HG03135 (cell line): ENCODE measurements at regions not wholly inside any gene's neighbourhood (a gene's known extent, or its start where the extent isn't known, plus 50 kb on each side); places are given as distances from the start of the nearest gene placed in this dataset.
"Not testable (repeated sequence)": the region's sequence is repeated elsewhere in the genome, so short reads cannot be mapped to it uniquely, and the experiment has no call there.

ENCODE experiments used
- ATAC-seq: cut with Tn5 transposase; IDR thresholded peaks from one replicate; pipeline ENCODE4 v1.9.1; 2021; ENCODE audit warnings: mild to moderate bottlenecking, moderate library complexity; ENCODE audit not compliant: unreplicated experiment

DNA sequence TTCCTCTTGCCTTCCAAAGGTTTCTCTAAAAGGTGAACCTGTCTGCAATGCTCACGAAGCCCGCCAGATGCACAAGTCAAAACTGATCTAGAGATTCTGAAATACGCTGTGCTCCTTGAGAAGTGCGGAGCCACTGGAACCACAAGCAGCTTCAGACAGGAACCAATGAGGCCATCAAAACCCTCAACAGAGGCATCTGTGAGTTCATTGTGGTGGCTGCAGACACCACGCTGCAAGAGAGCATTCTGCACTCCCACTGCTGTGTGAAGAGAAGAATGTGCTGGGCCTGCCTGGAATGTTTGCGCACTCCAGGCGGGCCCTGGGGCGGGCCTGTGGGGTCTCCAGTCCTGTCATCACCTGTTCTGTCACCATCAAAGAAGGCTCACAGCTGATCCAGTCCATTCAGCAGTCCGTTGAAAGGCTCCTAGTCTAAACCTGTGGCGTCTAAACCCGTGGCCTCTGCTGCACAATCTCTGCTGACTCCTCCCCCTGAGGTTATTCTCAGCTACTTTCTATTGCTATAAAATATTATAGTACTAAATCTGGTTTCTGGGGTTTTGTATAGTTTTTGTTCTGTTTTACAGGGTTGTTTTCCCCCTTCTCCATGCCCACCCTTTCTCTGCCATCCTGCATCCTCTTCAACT is 187.4 kb downstream of the FAM72C start:
- not testable (repeated sequence) for ATAC-seq

DNA sequence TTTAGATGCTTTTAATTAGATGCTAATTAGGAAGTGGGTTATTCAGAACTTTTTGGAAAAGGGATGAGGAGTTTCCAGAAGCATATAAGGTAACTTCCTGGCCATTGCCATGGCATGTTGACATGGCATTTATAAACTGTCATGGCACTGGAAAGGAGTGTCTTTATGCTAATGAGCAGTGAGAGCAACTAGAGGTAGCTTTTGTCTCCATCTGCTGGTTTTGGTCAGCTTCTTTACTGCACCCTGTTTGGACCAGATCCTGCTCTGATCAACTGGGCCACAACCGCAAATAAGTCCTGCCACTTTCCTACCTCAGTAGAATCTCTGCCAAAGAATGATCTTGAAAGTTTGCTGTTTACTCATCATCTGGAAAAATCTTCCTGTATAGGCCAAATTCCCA is 193.6 kb downstream of the FAM72C start:
- ATAC-seq: not testable (repeated sequence)

GRCh38 chr1:143764831-143765230 is 207.0 kb downstream of the FAM72C start:
- not testable (repeated sequence) for ATAC-seq

GRCh38 chr1:143760366-143760765 is 211.4 kb downstream of the FAM72C start:
- not testable (repeated sequence) for ATAC-seq

GRCh38 chr1:143755961-143756360 is 215.8 kb downstream of the FAM72C start:
- not testable (repeated sequence) for ATAC-seq

- ATAC-seq: no peak
Observed at GRCh38 chr1:143748906-143749305, 222.9 kb downstream of the FAM72C start.

- no peak for ATAC-seq
Observed at GRCh38 chr1:143736562-143736961, 235.2 kb downstream of the FAM72C start.

DNA sequence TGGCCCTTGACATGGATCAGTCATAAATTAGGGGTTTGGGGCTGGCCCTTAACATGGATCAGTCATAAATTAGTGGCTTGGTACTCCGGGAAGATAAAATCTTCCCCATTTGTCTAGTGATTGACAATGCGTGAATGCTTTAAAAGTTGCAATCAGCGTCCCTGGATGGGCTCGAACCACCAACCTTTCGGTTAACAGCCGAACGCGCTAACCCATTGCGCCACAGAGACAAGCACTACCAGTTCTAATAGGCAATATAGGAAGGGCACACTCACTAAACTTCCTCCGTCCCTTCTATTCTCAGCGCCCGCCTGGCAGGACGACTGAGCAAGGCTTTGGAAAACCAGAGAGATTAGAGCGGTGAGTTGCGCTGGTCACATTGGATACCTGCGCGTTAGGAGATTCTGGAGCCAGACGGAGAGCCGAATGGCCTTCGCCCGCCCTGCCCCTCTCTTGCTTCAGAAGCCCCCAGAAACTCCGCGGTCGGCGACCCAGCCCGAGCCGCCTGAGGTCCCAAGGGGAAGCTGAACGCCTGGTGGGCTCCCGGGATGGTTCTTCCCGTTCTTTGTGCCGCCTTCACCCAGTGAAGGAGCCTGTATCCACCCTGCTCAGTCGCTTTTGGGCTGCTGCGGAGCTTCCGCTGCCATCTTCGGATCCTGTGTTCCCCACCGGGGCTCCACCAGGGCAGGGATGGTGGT is 235.9 kb downstream of the FAM72C start:
- no peak for ATAC-seq

DNA sequence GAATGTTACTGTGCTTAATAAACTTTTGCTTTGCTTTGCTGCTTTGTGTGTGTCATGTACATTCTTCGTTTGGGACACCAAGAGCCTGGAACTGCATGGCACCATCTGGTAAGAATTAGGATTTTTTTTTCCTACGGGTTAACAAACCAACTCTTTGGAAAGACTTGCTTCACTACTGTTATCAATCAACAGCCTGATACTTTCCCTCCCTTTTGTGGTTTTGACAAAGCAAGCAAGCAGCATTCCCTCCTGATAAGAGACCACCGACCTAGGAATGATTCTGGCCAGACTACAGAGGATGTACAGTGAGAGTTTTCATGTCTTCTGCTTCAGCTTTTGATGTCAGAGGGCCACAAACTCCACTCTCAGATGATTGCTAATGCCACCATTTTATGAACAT is 237.5 kb downstream of the FAM72C start:
- ATAC-seq: not testable (repeated sequence)

DNA sequence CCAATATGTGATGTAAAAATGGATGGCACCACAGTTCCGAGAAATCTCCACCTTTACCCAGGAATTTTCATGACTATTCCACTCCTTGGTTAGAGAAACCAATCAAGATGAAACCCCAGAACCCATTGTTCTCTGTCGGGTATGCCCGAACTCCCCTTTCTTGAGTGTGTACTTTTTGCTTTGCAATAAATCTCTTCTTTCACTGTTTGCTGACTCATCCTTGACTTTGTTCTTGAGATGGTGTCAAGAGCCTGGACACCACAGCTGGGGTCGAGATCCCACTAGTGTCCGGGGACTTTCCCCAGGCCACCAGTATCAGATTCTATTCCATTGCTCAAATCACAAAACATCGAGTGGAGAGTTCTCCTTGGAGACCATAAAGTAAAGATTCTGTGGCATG is 240.9 kb downstream of the FAM72C start:
- ATAC-seq: not testable (repeated sequence)

DNA sequence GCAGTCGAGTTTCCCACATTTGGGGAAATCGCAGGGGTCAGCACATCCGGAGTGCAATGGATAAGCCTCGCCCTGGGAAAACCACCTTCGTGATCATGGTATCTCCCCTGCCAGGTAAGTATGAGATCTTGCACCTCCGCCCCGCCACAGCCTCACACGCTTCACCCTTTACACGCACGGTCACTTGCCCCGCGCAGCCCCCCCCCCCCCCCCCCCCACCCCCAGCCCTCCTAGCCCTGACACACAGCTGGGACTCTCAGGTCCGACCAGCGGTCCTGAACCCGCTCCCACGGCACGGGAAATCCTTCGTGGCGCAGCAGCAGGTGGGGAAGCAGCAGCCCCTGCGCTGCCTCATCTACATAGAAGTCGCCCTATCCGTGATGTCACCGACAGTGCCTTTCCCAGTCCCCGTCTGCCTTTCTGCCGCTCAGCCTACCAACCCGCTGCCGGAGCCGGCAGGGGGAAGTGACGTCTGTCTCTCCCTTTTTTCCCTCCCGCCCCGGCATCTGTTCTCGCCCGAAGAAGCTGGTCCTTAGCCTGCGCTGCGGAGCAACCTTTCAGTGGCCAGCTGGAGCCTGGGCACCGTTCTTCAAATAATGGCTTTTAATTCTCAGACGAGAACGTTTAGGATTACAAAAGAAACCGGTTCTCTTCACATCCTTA is 242.2 kb downstream of the FAM72C start:
- ATAC-seq: peak; percentile 58

GRCh38 chr1:143728802-143729448 is 242.9 kb downstream of the FAM72C start:
- ATAC-seq: peak; percentile 92

DNA sequence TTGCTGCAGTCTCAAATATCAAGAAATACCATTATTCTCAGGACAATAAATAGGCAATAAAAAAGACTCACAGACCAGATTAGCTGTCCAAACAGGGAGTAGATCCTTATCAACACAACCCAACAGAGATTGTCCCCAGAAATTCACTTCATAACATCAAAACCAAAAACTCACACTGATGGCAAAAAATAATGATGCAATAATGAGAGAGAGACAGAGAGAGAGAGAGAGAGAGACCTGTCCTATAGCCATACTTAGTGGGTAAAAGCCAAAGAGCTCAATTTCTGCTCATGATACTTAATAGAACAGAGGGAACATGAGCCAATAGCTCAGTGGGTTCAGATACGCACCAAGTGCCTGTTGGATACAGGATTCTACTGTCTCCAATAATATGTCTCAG is 244.5 kb downstream of the FAM72C start:
- ATAC-seq: no peak

GRCh38 chr1:143721024-143721373 is 250.8 kb downstream of the FAM72C start:
- ATAC-seq: no peak

DNA sequence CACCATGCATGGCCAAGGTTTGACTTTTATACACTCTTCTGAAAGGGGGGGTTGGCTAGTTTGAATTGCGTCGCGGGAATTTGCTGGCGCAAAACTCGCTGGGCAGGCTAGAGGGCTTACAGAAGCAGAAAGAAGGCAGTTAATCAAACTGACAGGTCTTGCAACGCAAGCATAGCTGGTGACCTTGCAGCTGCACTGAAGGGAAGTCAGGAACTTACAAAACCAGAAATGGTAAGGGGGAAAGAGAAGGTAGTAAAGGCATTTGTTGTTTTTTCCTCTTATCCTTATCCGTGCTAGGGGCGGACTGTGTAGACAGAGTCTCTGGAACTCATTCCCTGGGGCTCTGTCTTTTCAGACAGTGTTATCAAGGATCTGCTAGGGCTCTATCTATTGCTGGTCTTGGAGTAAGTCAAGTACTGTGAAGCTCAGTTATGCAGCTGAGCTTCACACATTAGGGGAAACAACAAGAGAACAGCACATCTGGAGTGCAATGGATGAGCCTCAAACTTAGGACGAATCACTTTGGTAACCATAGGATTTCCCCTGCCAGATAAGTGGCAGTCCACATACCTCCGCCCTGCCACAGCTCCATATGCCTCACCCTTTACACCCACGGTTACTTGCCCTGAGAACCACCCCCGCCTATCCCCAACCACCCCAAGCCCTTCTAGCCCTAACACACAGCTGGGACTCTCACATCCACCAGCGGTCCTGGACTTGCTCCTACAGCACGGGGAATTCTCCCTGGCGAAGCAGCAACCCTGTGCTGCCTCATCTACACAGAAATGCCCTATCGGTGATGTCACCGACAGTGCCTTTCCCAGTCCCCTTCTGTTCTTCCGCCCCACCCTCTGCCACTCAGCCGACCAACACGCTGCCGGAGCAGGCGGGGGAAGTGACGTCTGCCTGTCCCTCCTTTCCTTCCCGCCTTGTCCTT is 251.4 kb downstream of the FAM72C start:
- no peak for ATAC-seq

DNA sequence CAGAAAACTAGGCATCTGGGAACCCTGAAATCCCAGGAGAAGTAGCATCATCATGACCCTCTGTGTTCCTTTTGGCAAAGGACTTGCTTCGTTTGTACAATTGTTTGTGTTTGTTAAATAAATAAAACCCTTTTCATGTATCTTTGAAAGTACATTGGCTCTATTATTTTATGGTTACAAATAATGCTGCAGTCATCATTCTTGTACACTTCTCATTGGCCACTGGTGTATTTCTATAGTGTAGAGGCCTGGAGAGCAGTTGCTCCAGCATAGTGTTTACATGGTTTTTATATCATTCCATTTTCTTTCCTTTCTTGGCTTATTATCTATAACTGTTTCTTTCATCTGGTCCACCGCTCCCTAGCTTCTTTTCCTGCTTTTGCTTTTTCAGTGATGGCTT is 253.3 kb downstream of the FAM72C start:
- ATAC-seq: no peak

- no peak for ATAC-seq
Observed at GRCh38 chr1:143718021-143718420, 253.8 kb downstream of the FAM72C start.

- no peak for ATAC-seq
Observed at GRCh38 chr1:143717434-143717833, 254.4 kb downstream of the FAM72C start.

DNA sequence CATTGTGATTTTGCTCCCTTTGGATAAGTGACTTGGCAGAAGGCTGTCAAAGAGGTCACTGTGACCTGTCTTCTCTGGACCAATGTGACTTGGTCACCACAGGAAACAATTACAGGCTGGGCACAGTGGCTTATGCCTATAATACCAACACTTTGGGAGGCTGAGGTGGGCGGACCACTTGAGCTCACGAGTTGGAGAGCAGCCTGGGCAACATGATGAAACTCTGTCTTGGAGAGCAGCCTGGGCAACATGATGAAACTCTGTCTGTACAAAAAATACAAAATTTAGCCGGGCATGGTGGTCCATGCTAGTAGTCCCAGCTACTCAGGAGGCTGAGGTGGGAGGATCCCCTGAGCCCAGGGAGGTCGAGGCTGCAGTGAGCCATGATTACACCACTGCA is 256.9 kb downstream of the FAM72C start:
- not testable (repeated sequence) for ATAC-seq

DNA sequence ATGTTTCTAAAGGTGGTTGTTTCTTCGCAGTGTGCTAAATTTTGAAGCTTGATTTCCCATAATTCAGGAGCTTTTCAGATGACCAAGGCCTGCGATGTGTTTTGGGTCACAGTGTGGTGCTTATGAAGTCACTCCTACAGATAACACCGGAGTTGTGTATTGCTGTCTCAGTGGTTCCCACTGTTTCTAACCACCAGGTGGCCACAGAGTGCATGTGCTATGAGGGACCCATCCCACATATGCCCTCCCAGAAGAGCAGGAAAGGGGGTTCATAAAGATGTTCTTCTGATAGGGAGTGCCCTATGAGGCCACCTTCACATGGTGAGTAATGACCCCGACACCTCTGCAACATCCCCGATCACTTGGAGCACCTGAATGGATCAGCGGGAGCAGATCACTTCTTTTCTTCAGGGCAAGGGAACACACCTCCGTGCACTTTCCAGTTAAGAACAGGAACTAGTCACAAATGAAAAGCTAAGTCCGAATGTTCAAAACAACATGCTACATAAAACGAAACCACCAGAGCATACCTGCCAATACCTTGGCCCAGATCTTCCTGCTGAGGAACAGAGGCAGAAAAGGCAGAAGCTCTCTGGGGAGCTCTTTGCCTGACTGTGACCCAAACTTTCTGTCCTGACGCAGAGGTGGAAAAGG is 262.1 kb downstream of the FAM72C start:
- ATAC-seq: not testable (repeated sequence)
